GM18951 (cell line): ENCODE measurements at regions not wholly inside any gene's neighbourhood (a gene's known extent, or its start where the extent isn't known, plus 50 kb on each side); places are given as distances from the start of the nearest gene placed in this dataset.
"Not testable (repeated sequence)": the region's sequence is repeated elsewhere in the genome, so short reads cannot be mapped to it uniquely, and the experiment has no call there.

Experiments
- POLR2A ChIP-seq: IDR thresholded peaks from 4 replicates; pipeline ENCODE4 v1.6.1; 2011; ENCODE audit warnings: mild to moderate bottlenecking; ENCODE audit not compliant: insufficient read length, insufficient read depth; ENCODE audit errors: extremely low read depth
- in situ Hi-C: fragments of 300-500 bp; cut with MboI; formaldehyde crosslinking; loops from one replicate; pipeline ENCODE4 v1.12.0; 2022; ENCODE audit warnings: low sequenced_read_pairs, mixed read lengths, inconsistent platforms; ENCODE audit not compliant: unreplicated experiment

DNA sequence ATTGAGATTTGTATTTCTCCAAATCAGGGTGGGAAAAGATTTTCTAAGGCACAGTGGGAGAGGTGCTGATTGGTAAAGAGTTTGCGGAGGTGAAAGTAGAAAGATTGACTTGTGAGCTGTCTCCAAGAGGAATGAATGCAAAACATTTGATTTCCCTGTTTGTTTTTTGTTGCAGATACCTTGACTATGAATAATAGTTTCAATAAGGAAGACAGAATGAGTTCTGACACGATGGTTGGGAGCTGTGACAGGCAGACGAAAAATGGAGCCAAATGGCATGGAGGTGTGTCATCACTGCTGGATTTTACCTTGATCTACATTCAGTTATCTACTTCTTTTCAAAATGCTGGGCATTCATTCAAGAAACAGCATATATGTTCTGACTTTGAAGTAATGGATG lies 145.1 kb downstream of the NFKBIZ start:
- in situ Hi-C loops = no loop called here
- TF ChIP-seq POLR2A = no peak

DNA sequence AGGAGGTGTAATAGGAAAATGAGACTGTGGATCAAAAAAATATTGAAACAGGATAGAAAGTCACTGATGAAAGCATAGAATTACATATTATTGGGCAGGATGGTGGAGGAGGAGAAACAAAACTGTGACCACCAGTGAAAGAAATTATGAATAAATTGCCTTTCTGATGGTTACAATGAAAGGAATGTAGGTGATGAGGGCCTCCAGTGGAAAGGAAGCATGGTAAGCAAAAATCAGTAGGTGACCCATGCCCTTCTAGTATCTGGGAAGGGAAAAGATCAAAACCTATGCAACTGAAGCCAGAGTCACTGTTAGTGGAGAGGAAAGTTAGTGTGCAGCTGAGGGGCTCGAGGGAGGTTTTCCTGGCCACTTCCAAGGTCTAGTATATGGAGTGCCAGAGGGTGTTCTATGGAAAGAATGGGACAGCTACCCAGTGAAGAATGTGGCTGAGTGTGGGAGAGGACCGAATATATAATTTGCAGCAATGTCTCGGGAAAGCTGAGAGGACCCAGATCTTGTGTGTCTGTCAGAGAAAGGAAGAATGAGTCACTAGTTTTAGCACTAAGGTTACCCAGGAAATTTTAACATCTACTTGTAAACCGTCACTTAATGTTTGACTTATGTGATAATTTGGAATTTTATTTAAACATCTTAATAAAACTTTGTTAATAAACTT lies 146.2 kb downstream of the NFKBIZ start:
- in situ Hi-C loops = no loop called here

DNA sequence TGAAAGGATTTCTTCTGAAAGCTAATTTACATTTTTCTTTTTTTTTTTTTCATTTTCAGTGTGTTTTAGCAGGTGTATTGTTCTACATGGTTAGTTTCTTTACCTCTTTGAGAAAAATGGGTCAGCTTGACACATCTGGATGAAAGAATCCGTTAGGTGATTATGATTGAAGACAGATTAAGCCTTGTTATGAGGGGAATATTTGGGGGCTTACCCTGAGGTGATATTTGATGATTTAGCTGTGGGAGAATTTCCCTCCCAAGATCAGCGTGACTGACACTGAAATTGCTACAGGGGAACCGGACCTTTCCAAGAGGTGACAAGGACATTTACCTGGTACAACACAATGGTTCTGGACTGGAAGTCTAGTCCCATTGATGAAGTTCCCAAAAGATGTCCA lies 147.5 kb downstream of the NFKBIZ start:
- TF ChIP-seq POLR2A = no peak
- in situ Hi-C loops = no loop called here

More for the DNA sequence above, 146.2 kb downstream of the NFKBIZ start:
- no peak for TF ChIP-seq POLR2A

DNA sequence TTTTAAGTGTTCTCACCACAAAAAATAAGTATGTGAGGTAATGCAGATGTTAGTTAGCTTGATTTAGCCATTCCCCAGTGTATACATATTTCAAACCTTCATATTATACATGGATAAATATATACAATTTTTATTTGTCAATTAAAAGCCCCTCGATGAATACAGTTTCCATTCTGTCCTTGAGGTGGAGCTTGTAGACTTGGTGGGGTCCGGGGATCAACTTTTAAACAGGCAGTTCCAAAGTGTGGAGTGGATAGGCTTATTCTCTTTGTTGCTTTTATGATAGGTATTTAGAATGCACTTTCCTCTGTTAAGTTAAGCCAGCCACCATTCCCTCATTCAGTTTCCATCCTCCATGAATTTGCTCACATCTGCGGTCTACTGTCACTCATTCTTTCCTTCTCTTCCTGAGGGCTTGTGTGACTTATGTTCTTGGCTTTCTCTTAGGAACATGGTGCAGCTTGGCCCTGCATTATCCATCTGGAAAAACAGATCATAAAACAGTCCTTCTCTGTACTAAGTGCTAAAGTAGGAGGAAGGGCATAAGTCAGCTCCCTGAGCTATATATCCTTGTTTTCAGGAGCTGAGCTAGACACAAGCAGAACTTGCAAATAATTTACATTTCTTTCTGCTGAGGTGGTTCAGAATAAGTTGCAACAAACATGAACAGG lies 149.1 kb downstream of the NFKBIZ start:
- TF ChIP-seq POLR2A = no peak
- in situ Hi-C loops = no loop called here

DNA sequence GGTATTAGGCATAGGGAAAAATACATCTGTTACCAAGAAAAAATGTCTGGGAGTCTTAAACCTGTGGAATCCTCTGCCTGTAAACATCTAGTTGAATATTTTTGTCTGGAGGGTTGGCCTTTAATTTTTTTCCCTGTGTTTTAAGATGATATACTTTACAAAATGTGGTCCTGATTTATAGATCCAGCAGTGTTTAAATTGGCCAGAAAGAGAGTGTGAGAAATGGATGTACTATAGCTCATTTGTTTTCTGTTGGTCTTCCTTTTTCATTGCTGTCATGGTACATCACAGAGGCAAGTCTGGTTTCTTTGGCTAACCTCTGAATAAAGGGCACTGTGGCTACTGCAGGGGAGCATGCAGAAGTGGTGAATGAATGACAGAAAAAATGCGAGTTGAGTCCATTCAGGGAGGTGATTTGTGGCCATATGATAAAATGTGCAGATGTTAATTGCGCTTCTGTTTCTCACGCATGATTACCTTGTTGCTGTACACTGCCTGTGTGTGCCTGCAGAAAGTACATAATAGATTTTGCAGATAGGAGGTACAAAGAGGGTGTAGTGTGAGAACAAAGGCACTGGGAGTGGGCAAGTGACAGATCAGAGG lies 150.0 kb downstream of the NFKBIZ start:
- no peak for TF ChIP-seq POLR2A
- in situ Hi-C loops = no loop called here

DNA sequence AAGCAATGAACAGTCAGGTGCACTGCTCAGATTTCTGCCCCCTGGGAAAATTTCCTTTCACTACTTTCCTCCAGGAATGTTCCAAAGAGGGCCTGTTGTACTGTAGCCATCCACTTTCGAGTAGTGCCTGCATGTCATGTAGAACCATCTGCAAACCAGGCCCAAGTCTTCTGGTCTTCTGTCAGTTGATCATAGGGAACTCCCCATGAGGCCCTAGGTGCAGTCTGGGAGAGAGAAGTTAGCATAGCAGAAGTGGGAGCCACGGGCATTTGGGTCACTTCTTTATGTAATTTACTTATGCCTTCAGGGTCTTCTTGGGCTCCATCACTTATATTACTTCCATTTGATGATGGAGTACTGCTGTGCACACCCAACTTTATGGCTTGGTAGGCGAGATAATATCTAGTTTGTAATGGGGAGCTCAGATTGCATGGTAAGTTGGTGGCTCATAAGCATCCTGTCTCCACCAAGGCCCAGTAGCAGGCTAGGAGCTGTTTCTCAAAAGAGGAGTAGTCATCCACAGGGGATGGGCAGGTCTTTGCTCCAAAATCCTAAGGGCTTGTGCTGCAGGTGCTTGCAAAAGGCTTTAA lies 151.4 kb downstream of the NFKBIZ start:
- in situ Hi-C loops = no loop called here
- TF ChIP-seq POLR2A = no peak

DNA sequence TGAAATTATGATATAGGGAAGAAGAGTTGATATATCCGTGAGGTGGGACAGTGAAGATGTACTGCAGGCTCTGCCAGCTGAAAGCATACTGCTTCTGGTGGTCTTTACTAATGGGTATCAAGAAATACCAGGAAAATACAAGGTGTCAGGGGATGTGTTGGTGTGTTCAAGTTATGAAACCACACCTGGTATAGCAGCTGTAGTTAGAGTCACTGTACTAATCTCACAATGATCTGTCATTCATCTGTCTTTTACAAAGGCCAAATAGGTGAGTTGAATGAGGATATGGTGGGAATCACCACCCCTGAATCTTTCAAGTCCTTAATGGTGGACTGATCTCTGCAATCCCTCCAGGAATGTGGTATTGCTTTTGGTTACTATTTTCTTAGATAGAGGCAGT lies 152.7 kb downstream of the NFKBIZ start:
- no peak for TF ChIP-seq POLR2A
- in situ Hi-C loops = no loop called here

DNA sequence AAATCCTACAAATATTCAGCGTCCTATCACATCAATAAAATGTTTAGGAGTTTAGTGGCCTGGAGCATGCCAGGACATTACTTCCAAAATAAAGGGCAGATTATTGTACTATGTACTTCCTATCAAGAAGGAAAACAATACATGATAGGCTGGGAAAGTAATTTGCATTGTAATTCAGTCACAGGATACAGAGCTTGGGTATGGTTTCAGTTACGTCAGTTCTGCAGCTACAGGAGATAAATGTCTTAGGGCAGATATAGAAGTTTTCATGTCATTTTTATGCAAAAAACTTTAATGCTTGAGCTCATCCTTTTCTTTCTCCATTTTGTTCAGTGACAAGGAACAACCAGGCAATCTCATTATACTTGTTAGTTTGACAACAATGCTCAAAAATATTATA lies 155.2 kb downstream of the NFKBIZ start:
- in situ Hi-C loops = no loop called here
- no peak for TF ChIP-seq POLR2A

DNA sequence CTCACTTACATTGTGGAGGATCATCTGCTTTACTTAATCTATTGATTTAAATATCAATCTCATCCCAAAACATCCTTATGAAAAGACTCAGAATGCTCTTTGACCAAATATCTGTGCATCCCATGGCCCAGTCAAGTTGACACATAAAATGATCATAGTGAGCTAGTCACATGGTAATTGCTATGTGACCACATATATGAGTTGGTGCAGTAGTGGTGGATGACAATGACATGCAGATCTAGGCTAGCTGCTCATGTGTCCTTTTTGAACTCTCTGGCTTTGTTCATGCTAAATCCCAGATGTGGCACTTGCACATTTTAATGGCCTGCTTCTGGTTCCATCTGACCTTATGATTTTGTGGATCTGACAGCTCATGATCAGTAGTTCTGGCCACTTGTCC lies 156.2 kb downstream of the NFKBIZ start:
- TF ChIP-seq POLR2A = no peak
- in situ Hi-C loops = no loop called here

DNA sequence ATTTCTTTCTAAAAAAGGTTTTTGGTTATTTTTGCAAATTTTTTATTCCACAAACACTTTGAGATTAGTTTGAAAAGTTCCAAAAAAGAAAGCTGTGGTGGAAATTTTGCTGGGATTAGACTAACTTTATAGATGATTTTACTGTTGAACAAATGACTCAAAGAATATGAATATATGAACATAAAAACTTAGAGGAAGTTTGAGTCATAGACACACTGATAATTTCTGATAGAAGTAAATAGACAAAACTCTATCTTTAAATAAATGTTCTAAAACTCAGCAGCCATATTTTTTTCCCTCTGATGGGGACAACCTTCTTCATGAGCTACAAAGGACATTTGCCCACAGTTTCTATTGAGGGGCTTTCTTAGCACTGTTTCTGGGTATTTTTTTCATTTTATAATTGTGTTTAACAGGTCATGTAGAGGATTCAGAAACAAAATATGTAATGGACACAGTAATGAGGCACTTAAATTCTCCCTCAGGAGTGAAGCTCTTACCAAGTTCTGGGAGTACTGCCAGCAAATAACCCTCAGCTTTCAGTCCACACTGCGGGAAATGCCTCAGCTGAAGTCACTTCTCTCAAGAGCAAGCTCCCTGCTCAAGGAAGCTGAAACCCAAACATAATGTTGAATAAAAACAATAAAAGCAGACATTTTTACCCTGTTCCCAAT lies 157.6 kb downstream of the NFKBIZ start:
- in situ Hi-C loops = no loop called here

DNA sequence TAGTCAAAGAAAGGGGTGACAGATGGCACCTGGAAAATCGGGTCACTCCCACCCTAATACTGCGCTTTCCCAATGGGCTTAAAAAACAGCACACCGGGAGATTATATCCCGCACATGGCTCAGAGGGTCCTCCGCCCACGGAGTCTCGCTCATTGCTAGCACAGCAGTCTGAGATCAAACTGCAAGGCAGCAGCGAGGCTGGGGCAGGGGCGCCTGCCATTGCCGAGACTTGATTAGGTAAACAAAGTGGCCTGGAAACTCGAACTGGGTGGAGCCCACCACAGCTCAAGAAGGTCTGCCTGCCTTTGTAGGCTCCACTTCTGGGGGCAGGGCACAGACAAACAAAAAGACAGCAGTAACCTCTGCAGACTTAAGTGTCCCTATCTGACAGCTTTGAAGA lies 159.1 kb downstream of the NFKBIZ start:
- in situ Hi-C loops = not testable (repeated sequence)

More for the DNA sequence above, 157.6 kb downstream of the NFKBIZ start:
- TF ChIP-seq POLR2A = no peak

DNA sequence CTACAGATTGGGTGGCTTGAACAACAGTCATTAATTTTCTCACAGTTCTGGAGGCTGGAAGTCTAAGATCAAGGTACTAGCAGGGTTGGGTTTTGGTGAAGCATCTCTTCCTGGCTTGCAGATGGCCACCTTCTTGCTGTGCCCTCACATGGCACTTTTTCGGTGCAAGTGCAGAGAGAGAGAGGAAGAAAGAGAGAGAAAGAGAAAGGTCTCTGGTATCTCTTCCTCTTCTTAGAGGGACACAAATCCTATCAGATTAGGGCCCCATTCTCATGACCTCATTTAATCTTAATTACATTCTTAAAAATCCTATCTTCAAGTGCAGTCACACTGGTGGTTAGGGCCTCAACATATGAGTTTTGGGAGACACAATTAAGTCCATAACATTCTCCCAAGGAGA lies 167.1 kb downstream of the NFKBIZ start:
- in situ Hi-C loops = no loop called here

DNA sequence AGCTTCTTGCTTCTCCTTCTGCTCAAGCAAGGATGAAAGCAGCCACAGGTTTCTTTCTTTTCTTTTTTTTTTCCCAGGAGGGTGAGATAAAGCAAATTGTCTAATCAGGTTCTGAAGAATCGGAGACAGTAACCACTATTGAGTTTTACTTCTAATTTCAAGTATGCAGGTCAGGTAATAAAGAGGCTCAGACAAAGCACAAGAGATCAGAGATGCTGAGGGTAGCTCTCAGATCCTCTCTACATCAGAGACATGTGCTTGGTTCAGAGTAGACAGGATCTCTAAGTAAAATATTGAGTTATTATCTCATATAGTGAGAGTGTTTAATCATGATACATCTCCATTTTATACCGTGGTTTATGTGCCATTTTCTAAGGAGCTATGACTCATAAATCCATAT lies 168.5 kb downstream of the NFKBIZ start:
- in situ Hi-C loops = no loop called here
- TF ChIP-seq POLR2A = no peak

More for the DNA sequence above, 167.1 kb downstream of the NFKBIZ start:
- no peak for TF ChIP-seq POLR2A
